HepG2 (cell line): ENCODE measurements at regions not wholly inside any gene's neighbourhood (a gene's known extent, or its start where the extent isn't known, plus 50 kb on each side); places are given as distances from the start of the nearest gene placed in this dataset.

Experiments
- ATAC-seq: fragments of 200-7000 bp; cut with Tn5 transposase; 3 replicates; pipeline ENCODE4 v1.9.1; 2020; ENCODE audit warnings: mild to moderate bottlenecking, moderate library complexity
- BruUV-seq: library from RNA; stranded (reverse); fragments of 400-500 nt; replicated peaks from 2 replicates; lab custom pipeline; 2021; lab: Mats Ljungman, UMichigan
- CTCF ChIA-PET: fragments of 300-600 bp; formaldehyde crosslinking; extraction: SDS; loops from one replicate; lab custom pipeline; 2021; ENCODE audit warnings: low total read pairs, inconsistent platforms, low intra/inter-chr PET ratio; lab: Yijun Ruan, JAX
- POLR2A ChIA-PET: fragments of 350-600 bp; sonication (Branson Sonifier 250); formaldehyde crosslinking; loops from one replicate; lab custom pipeline; 2020; ENCODE audit warnings: antibody characterized with exemption, inconsistent platforms; lab: Yijun Ruan, JAX
- DNase-seq: peaks from one replicate; pipeline ENCODE4 v3.0.0-alpha.2; 2015; ENCODE audit warnings: low spot score
- FAIRE-seq: peaks from 3 replicates; lab custom pipeline; 2011; peaks lifted over from hg19 to GRCh38; lab: Jason Lieb, UNC
- H2AFZ ChIP-seq: one replicate; pipeline ENCODE4 v1.6.1; 2011; ENCODE audit warnings: low read length, inconsistent platforms
- H3K27ac ChIP-seq: fragments of 300-600 bp; 3 replicates; pipeline ENCODE4 v1.8.0; 2011; ENCODE audit warnings: mixed run types, mild to moderate bottlenecking, mixed read lengths, low read length, inconsistent platforms; ENCODE audit not compliant: insufficient read depth; ENCODE audit errors: extremely low read length
- H3K27me3 ChIP-seq, 2 experiments: fragments of 200-600 bp in 1 of 2; 2 replicates in 1 of 2; 3 replicates in 1 of 2; pipeline versions ENCODE4 v1.6.0 to v1.8.0; 2011; ENCODE audit warnings: low read length in 2 of 2, mild to moderate bottlenecking in 2 of 2, moderate library complexity in 2 of 2, inconsistent platforms in 1 of 2; ENCODE audit not compliant: insufficient read depth in 2 of 2, control insufficient read depth in 1 of 2
- H3K36me3 ChIP-seq, 2 experiments: fragments of 200-600 bp in 1 of 2; replicated peaks in 1 of 2; 2 replicates in 1 of 2; 3 replicates in 1 of 2; pipeline versions ENCODE4 v1.5.1 to v1.8.0; 2011; ENCODE audit warnings: low read length in 2 of 2, inconsistent platforms in 1 of 2; ENCODE audit not compliant: insufficient read depth in 2 of 2, control insufficient read depth in 1 of 2
- H3K4me1 ChIP-seq: 2 replicates; pipeline ENCODE4 v1.5.1; 2012; ENCODE audit warnings: low read length, inconsistent platforms; ENCODE audit not compliant: insufficient read depth
- H3K4me2 ChIP-seq: 2 replicates; pipeline ENCODE4 v1.6.0; 2011; ENCODE audit warnings: low read depth, low read length, inconsistent platforms
- H3K4me3 ChIP-seq, 3 experiments: fragments of 200-600 bp in 1 of 3; sonication (generic), shearing (Covaris generic) in 1 of 3; replicated peaks in 1 of 3; 2 replicates each; pipeline ENCODE4 v1.5.1; 2011 to 2016; ENCODE audit warnings: low read length in 3 of 3, inconsistent platforms in 2 of 3, low read depth in 2 of 3, mild to moderate bottlenecking in 2 of 3, control low read depth in 1 of 3, mixed read lengths in 1 of 3; ENCODE audit not compliant: insufficient read depth in 1 of 3
- H3K79me2 ChIP-seq: one replicate; pipeline ENCODE4 v1.6.1; 2011; ENCODE audit warnings: low read length, inconsistent platforms; ENCODE audit not compliant: insufficient read depth
- H3K9ac ChIP-seq: 2 replicates; pipeline ENCODE4 v1.6.0; 2011; ENCODE audit warnings: mild to moderate bottlenecking, low read depth, low read length, inconsistent platforms; ENCODE audit not compliant: insufficient read depth
- H3K9me3 ChIP-seq: 2 replicates; pipeline ENCODE4 v1.5.1; 2012; ENCODE audit warnings: mild to moderate bottlenecking, low read length
- H4K20me1 ChIP-seq: 2 replicates; pipeline ENCODE4 v1.6.0; 2011; ENCODE audit warnings: inconsistent platforms, mild to moderate bottlenecking, low read length, moderate library complexity; ENCODE audit not compliant: insufficient read depth
- GTF2F1 ChIP-seq: fragments of 150-350 bp; IDR thresholded peaks from 2 replicates; pipeline ENCODE4 v1.6.1; 2014; ENCODE audit warnings: low read length
- STAT5B ChIP-seq: sonication (generic); formaldehyde crosslinking; IDR thresholded peaks from 2 replicates; pipeline ENCODE4 v1.4.0; 2020; ENCODE audit warnings: missing genetic modification reagents
- ZFP36 ChIP-seq: fragments of 150-350 bp; IDR thresholded peaks from 2 replicates; pipeline ENCODE4 v1.6.1; 2018; ENCODE audit warnings: borderline replicate concordance, low read length, low read depth; ENCODE audit not compliant: partially characterized antibody
- ZFYVE20 ChIP-seq: sonication (generic); formaldehyde crosslinking; IDR thresholded peaks from 2 replicates; pipeline ENCODE4 v1.8.0; 2023; ENCODE audit warnings: low read depth, mild to moderate bottlenecking, moderate library complexity, missing genetic modification reagents, borderline replicate concordance
- ZNF12 ChIP-seq: sonication (generic); formaldehyde crosslinking; IDR thresholded peaks from 2 replicates; pipeline ENCODE4 v1.5.0; 2020; ENCODE audit warnings: missing genetic modification reagents
- ZNF143 ChIP-seq: sonication (generic); formaldehyde crosslinking; IDR thresholded peaks from 2 replicates; pipeline ENCODE4 v1.4.0; 2020; ENCODE audit warnings: missing genetic modification reagents
- ZNF432 ChIP-seq: sonication (generic); formaldehyde crosslinking; IDR thresholded peaks from 2 replicates; pipeline ENCODE4 v1.5.0; 2020; ENCODE audit warnings: missing genetic modification reagents, mild to moderate bottlenecking, borderline replicate concordance
- ZNF75D ChIP-seq: sonication (generic); formaldehyde crosslinking; IDR thresholded peaks from 2 replicates; pipeline ENCODE4 v1.8.1; 2023; ENCODE audit warnings: missing genetic modification reagents, mild to moderate bottlenecking, borderline replicate concordance
- ZSCAN29 ChIP-seq: sonication (generic); formaldehyde crosslinking; conservative IDR thresholded peaks from 2 replicates; pipeline ENCODE4 v1.4.0; 2020; ENCODE audit warnings: mild to moderate bottlenecking, missing genetic modification reagents
- WGBS: methylation state at CpG from one replicate; pipeline ENCODE4 v1.1.6; 2017; ENCODE audit warnings: low lambda C conversion rate; 5-methylcytosine and 5-hydroxymethylcytosine counted together
- in situ Hi-C: cut with HindIII; loops from 2 replicates; pipeline ENCODE4 v1.10.0; 2017; ENCODE audit warnings: low pct_unique_long_range_greater_than_20kb; ENCODE audit not compliant: extremely low pct_ligation_motif_present
- intact Hi-C: fragments of 100-400 bp; cut with micrococcal nuclease; formaldehyde crosslinking; loops from one replicate; pipeline ENCODE4 v1.10.0; 2022; ENCODE audit not compliant: unreplicated experiment
- TF ChIP-seq, protein P1 (sequence below): sonication (generic); formaldehyde crosslinking; IDR thresholded peaks from 2 replicates; pipeline ENCODE4 v1.4.0; 2020; ENCODE audit warnings: low read depth, missing genetic modification reagents
- TF ChIP-seq, protein P2 (sequence below): IDR thresholded peaks from 2 replicates; pipeline ENCODE4 v1.6.1; 2016; ENCODE audit warnings: low read depth, borderline replicate concordance

DNA sequence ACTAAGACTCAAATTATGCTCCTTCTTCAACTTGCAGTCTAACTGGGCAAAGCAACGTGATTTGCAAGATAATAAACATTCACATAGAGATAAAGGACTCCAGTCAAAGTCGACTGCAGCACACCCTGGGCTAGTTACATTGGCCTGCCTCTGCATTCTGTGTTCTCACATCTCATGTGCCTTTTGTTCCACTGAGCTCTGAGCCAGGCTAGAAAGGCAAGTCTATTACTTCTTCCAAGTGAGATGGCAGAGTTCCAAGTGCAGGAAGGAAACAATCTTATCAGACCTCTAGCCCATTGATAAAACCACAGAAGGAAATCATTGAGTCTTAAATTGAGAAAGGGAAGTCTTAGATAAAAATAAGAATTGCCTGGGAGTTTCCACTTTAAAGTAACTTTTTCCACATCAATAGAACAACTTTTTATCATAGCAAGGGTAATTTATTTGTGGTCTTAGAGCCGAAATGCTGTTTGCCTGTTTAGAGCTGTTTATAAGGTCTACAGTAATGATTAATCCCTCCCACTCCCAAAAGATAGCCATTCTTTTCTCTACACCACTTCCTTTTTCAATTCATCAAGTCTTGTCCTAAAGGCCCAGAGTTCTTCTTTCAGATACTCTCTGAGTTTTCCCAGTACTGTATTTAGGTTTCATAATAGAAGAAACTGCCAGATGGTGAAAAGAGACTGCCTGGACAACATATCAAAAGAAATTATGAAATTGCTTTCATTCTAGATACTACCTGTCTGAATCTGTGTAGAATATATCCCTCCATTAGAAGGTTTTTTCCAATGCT lies 200.2 kb downstream of the GUCY2F start:
- H2AFZ ChIP-seq = no peak overlapping the region
- H3K9me3 ChIP-seq = no peaks in the 10 kb centered on the region
- no TSS peak for BruUV-seq
- ChIA-PET CTCF (no interaction called here), POLR2A (no interaction called here)
- in situ Hi-C loops = no loop called here
- DNase-seq (no peak), ATAC-seq (no peak), FAIRE-seq (no peak)
- H3K36me3 ChIP-seq = no peaks in the 10 kb centered on the region
- no peak overlapping the region for H3K27ac ChIP-seq
- H3K4me3 ChIP-seq = no peak overlapping the region
- WGBS = 0% methylated on average over 2 of the region's 3 CpGs
- H3K79me2 ChIP-seq = no peaks in the 10 kb centered on the region
- H3K4me2 ChIP-seq = no peak overlapping the region
- H3K4me1 ChIP-seq = no peaks in the 10 kb centered on the region
- H3K9ac ChIP-seq = no peak overlapping the region
- TF ChIP-seq ZFP36 (no peak), ZSCAN29 (CRISPR knock-in tag) (no peak), GTF2F1 (no peak), ZNF143 (CRISPR knock-in tag) (no peak), ZFYVE20 (CRISPR knock-in tag) (no peak), STAT5B (CRISPR knock-in tag) (no peak), ZNF432 (no peak), ZNF12 (no peak), ZNF75D (no peak)
- TF ChIP-seq, protein P1, sequence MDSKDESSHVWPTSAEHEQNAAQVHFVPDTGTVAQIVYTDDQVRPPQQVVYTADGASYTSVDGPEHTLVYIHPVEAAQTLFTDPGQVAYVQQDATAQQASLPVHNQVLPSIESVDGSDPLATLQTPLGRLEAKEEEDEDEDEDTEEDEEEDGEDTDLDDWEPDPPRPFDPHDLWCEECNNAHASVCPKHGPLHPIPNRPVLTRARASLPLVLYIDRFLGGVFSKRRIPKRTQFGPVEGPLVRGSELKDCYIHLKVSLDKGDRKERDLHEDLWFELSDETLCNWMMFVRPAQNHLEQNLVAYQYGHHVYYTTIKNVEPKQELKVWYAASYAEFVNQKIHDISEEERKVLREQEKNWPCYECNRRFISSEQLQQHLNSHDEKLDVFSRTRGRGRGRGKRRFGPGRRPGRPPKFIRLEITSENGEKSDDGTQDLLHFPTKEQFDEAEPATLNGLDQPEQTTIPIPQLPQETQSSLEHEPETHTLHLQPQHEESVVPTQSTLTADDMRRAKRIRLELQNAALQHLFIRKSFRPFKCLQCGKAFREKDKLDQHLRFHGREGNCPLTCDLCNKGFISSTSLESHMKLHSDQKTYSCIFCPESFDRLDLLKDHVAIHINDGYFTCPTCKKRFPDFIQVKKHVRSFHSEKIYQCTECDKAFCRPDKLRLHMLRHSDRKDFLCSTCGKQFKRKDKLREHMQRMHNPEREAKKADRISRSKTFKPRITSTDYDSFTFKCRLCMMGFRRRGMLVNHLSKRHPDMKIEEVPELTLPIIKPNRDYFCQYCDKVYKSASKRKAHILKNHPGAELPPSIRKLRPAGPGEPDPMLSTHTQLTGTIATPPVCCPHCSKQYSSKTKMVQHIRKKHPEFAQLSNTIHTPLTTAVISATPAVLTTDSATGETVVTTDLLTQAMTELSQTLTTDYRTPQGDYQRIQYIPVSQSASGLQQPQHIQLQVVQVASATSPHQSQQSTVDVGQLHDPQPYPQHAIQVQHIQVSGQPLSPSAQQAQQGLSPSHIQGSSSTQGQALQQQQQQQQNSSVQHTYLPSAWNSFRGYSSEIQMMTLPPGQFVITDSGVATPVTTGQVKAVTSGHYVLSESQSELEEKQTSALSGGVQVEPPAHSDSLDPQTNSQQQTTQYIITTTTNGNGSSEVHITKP (CRISPR knock-in tag) = no peak
- TF ChIP-seq, protein P2, sequence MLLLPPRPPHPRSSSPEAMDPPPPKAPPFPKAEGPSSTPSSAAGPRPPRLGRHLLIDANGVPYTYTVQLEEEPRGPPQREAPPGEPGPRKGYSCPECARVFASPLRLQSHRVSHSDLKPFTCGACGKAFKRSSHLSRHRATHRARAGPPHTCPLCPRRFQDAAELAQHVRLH (CRISPR knock-in tag) = no peak
- H4K20me1 ChIP-seq = no peaks in the 10 kb centered on the region
- intact Hi-C loops = no loop called here
- no peaks in the 10 kb centered on the region for H3K27me3 ChIP-seq
